ENCODE measurements at regions not wholly inside any gene's neighbourhood (a gene's known extent, or its start where the extent isn't known, plus 50 kb on each side); places are given as distances from the start of the nearest gene placed in this dataset.

DNA sequence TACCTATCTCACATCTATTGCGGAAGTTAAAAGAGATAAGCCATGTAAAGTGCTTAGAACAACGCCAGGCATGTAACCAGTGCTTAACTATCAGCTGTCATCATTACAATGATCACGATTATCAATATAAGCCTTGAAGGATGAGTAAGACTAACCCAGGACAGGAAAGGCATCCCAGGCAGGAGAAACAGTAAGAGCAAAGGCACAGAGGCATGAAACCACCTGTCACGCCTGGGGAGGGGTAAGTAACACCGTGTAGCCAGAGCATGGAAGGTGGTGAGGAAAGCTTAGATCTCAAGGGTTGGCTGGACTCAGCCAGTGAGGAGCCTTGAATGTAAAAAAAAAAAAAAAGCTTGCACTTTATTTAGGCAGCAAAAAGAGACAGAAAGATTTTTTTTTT lies 71.7 kb upstream of the NOCT start:
- no peaks in the 10 kb centered on the region for H3K36me3 ChIP-seq
- no peak overlapping the region for H3K27ac ChIP-seq
- WGBS = 86% methylated on average over 5 of the region's 5 CpGs
- DNase-seq (ENCODE audit: low spot score in 2 of 2) = no peak
- no peaks in the 10 kb centered on the region for H3K9me3 ChIP-seq
- TF ChIP-seq EP300 (IDR thresholded peaks at IDR 0.05) (no peak), POLR2A (IDR thresholded peaks at IDR 0.05) (no peak)
- TF ChIP-seq, protein P1, sequence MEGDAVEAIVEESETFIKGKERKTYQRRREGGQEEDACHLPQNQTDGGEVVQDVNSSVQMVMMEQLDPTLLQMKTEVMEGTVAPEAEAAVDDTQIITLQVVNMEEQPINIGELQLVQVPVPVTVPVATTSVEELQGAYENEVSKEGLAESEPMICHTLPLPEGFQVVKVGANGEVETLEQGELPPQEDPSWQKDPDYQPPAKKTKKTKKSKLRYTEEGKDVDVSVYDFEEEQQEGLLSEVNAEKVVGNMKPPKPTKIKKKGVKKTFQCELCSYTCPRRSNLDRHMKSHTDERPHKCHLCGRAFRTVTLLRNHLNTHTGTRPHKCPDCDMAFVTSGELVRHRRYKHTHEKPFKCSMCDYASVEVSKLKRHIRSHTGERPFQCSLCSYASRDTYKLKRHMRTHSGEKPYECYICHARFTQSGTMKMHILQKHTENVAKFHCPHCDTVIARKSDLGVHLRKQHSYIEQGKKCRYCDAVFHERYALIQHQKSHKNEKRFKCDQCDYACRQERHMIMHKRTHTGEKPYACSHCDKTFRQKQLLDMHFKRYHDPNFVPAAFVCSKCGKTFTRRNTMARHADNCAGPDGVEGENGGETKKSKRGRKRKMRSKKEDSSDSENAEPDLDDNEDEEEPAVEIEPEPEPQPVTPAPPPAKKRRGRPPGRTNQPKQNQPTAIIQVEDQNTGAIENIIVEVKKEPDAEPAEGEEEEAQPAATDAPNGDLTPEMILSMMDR (IDR thresholded peaks at IDR 0.05) = no peak
- H3K27me3 ChIP-seq = no peaks in the 10 kb centered on the region
- H3K4me1 ChIP-seq = peaks cover 7% of the 10 kb centered on the region
- no peak overlapping the region for H3K4me3 ChIP-seq

DNA sequence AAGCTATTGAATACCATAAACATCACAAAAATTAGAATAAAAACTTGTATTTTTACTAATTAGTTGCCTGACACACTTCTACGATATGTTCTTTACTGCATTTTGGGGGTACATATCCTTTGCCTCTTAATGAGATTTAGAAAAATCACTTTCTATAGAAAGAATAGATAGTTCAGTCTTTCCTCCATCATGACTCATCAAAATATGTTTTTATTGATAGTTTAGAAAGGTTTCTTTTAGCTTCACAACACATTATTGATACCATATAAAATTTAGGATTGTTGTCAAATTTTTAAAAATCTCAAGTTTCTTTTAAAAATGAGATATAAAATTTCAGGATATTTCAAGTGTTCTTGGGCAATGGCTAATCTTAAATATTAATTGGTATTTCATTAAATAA lies 74.5 kb upstream of the NOCT start:
- WGBS = 92% methylated on average over 1 of the region's 1 CpG
- no peaks in the 10 kb centered on the region for H3K27me3 ChIP-seq
- H3K27ac ChIP-seq = no peak overlapping the region
- H3K4me1 ChIP-seq = peaks cover 7% of the 10 kb centered on the region
- H3K36me3 ChIP-seq = no peaks in the 10 kb centered on the region
- TF ChIP-seq POLR2A (IDR thresholded peaks at IDR 0.05) = no peak
- TF ChIP-seq EP300 (IDR thresholded peaks at IDR 0.05) = no peak
- TF ChIP-seq, protein P1 (IDR thresholded peaks at IDR 0.05) = no peak
- TF ChIP-seq POLR2AphosphoS5 (IDR thresholded peaks at IDR 0.05) = no peak
- DNase-seq (ENCODE audit: low spot score in 2 of 2) = no peak
- no peaks in the 10 kb centered on the region for H3K9me3 ChIP-seq
- H3K4me3 ChIP-seq = no peak overlapping the region

DNA sequence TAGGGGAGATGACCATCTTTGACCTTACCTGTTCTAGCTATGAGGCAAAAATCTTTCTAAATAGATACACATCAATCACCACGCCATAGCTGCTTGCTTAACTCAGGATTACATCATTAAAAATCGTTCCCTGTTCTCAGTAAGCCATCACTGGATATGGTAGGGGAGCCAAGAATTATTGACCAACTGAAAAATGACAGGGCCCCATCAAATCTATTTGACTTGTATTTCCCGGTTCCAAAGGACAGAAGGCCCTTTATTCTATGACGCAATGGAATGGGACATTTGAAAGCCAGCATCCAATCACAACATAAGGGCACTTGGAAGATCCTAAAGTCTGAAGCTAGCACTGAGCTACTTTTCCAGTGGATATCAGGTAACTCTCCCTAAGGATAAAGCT lies 75.6 kb upstream of the NOCT start:
- 54% methylated on average over 4 of the region's 4 CpGs for WGBS
- H3K27ac ChIP-seq = no peak overlapping the region
- H3K4me3 ChIP-seq = no peak overlapping the region
- no peak for DNase-seq (ENCODE audit: low spot score in 2 of 2)
- no peak for TF ChIP-seq POLR2A (IDR thresholded peaks at IDR 0.05)
- TF ChIP-seq, protein P1 (IDR thresholded peaks at IDR 0.05) = no peak
- H3K27me3 ChIP-seq = no peaks in the 10 kb centered on the region
- no peaks in the 10 kb centered on the region for H3K36me3 ChIP-seq
- no peaks in the 10 kb centered on the region for H3K9me3 ChIP-seq
- no peaks in the 10 kb centered on the region for H3K4me1 ChIP-seq

DNA sequence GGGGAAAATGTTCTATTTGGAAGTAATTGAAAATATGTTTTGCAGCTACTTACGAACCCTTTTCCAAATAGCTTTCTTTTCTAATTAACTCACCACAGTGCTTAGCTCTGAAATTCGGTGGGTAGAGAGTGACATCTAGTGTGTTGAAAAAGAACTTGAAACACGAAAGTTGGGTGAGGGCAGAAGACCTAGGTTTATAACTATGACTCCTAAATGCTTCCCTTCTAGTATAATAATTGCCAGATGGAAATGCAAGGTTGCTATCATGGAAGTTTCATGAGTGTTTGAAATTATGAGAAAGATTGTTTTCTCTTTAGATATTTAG lies 77.3 kb upstream of the NOCT start:
- H3K9me3 ChIP-seq = no peaks in the 10 kb centered on the region
- no peaks in the 10 kb centered on the region for H3K4me1 ChIP-seq
- TF ChIP-seq POLR2AphosphoS5 (IDR thresholded peaks at IDR 0.05) = no peak
- TF ChIP-seq, protein P1 (IDR thresholded peaks at IDR 0.05) = peak in 1 of 2 donors; percentile 14
- no peak for DNase-seq (ENCODE audit: low spot score in 2 of 2)
- WGBS = 3% methylated on average over 3 of the region's 3 CpGs
- no peaks in the 10 kb centered on the region for H3K36me3 ChIP-seq
- H3K4me3 ChIP-seq = no peak overlapping the region
- H3K27me3 ChIP-seq = no peaks in the 10 kb centered on the region
- no peak overlapping the region for H3K27ac ChIP-seq

DNA sequence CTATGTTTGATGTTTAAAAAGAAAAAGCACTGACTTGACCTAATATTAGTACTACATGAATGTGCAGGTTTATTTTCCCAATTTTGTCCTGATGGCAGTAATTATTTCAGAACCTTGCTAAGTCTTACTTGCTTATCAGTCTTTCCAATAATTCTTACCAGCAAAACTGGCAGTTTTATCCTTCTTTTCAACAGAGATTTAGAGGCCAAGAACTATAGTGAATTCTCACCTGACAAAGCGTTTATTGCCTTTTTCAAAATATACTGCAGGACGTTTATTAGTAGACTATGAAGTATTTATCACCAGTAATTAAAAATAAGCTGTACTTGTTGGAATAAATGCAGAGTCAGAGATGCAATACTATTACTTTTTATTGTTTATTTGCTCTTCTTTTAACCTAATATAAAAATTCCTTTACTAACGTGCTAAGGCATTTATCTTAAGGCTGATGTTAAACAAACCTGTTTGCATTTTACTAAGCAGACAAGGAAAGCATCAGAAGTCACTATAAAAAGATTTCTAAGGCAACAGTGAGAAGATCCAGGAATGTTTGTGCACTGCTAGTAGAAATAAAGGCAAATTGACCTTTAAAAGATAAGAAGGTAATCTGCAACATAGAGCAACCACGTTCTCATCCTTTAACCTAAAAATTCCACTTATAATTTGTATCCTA lies 80.3 kb upstream of the NOCT start:
- Histone ChIP-seq H3K4me1 (no peaks in the 10 kb centered on the region), H3K36me3 (no peaks in the 10 kb centered on the region), H3K9me3 (no peaks in the 10 kb centered on the region), H3K4me3 (no peak overlapping the region), H3K27me3 (no peaks in the 10 kb centered on the region), H3K27ac (no peak overlapping the region)
- no peak for DNase-seq (ENCODE audit: low spot score in 2 of 2)
- WGBS = 81% methylated on average over 4 of the region's 4 CpGs
- TF ChIP-seq EP300 (IDR thresholded peaks at IDR 0.05) (no peak), POLR2A (IDR thresholded peaks at IDR 0.05) (no peak), POLR2AphosphoS5 (IDR thresholded peaks at IDR 0.05) (no peak)
- TF ChIP-seq, protein P1 (IDR thresholded peaks at IDR 0.05) = no peak
